Activated naive CD8-positive, alpha-beta T cell (primary cell): ENCODE measurements at regions not wholly inside any gene's neighbourhood (a gene's known extent, or its start where the extent isn't known, plus 50 kb on each side); places are given as distances from the start of the nearest gene placed in this dataset.

ENCODE experiments used
- H3K27ac Mint-ChIP-seq: one replicate; pipeline ENCODE4 v1.8.0; 2021; ENCODE audit warnings: mixed read lengths
- H3K27me3 Mint-ChIP-seq: one replicate; pipeline ENCODE4 v1.8.0; 2021; ENCODE audit warnings: mixed read lengths
- H3K36me3 Mint-ChIP-seq: one replicate; pipeline ENCODE4 v1.8.0; 2021; ENCODE audit warnings: mixed read lengths
- H3K4me1 Mint-ChIP-seq: one replicate; pipeline ENCODE4 v1.8.0; 2021; ENCODE audit warnings: low read depth, mixed read lengths
- H3K4me3 Mint-ChIP-seq: one replicate; pipeline ENCODE4 v1.8.0; 2021; ENCODE audit warnings: mild to moderate bottlenecking, mixed read lengths
- H3K9me3 Mint-ChIP-seq: one replicate; pipeline ENCODE4 v1.8.0; 2021; ENCODE audit warnings: low read depth, mixed read lengths

- Mint-ChIP-seq H3K36me3 (no peaks in the 10 kb centered on the region), H3K4me1 (no peaks in the 10 kb centered on the region), H3K27ac (no peak overlapping the region), H3K9me3 (no peaks in the 10 kb centered on the region), H3K4me3 (no peak overlapping the region), H3K27me3 (peaks cover 9% of the 10 kb centered on the region)
Measured at GRCh38 chr22:47329727-47330650, 567.5 kb downstream of the TBC1D22A start.

DNA sequence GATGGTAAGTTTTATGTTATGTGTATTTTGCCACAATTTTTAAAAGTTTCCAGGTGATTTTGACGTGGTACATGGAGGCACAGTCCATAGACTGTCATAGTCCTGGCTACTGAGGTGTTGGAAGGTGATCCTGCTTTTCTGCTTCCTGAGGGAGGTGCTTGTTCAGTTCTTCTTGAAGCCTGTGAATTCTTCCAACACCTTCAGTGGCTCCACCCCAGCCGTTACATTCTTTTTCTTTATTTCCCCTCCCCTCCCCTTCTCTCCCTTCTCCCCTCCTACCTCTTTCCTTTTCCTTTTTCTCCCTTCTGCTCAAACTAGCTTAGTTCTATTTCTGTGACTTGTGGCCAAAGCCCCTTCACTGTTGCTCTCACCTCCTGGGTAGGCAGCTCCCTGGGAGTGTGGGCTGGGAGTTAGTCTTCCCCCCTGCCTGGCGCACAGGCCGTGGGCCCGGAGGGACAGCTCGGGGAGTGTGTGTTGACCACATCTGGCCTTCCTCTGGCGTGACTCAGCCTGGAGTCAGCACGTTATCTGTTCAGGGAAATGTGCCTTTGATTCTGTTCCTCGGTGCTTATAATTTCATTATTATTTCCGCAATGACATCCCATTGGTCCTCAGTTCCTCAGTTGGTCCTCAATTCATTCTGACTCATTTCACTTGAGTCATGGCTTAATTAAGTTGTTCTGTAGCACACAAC lies 566.2 kb downstream of the TBC1D22A start:
- H3K4me3 Mint-ChIP-seq, result no peak overlapping the region
- H3K27me3 Mint-ChIP-seq, result peaks cover 9% of the 10 kb centered on the region
- no peaks in the 10 kb centered on the region for H3K4me1 Mint-ChIP-seq
- H3K36me3 Mint-ChIP-seq, result no peaks in the 10 kb centered on the region
- H3K9me3 Mint-ChIP-seq, result no peaks in the 10 kb centered on the region
- H3K27ac Mint-ChIP-seq, result no peak overlapping the region

GRCh38 chr22:47327241-47327640 lies 564.8 kb downstream of the TBC1D22A start:
- Mint-ChIP-seq H3K9me3 (no peaks in the 10 kb centered on the region), H3K36me3 (no peaks in the 10 kb centered on the region), H3K27me3 (peaks cover 12% of the 10 kb centered on the region), H3K27ac (no peak overlapping the region), H3K4me1 (no peaks in the 10 kb centered on the region), H3K4me3 (no peak overlapping the region)

DNA sequence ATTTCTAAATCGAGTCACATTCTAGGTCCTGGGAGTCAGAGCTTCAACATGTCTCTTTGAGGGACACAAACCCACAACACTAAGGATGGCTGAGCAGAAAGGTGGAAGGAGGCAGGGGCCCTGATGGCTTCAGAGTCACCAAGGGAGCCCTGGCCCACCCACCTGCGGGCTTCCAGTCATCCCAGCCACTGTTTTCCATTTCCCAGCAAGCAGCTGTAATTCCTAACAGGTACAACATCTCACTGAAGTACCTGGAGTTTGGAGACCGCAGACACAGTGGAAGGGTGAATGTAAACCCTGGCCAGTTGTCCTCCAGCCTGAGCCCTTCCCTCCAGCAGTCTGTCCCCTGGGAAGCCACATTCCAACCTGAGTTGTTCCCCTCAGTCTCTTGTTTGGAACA lies 562.8 kb downstream of the TBC1D22A start:
- H3K4me1 Mint-ChIP-seq, result no peaks in the 10 kb centered on the region
- peaks cover 6% of the 10 kb centered on the region for H3K27me3 Mint-ChIP-seq
- H3K36me3 Mint-ChIP-seq, result no peaks in the 10 kb centered on the region
- no peaks in the 10 kb centered on the region for H3K9me3 Mint-ChIP-seq
- H3K4me3 Mint-ChIP-seq, result no peak overlapping the region
- H3K27ac Mint-ChIP-seq, result no peak overlapping the region

GRCh38 chr22:47324435-47324990 lies 562.1 kb downstream of the TBC1D22A start:
- H3K36me3 Mint-ChIP-seq, result no peaks in the 10 kb centered on the region
- H3K4me1 Mint-ChIP-seq, result no peaks in the 10 kb centered on the region

DNA sequence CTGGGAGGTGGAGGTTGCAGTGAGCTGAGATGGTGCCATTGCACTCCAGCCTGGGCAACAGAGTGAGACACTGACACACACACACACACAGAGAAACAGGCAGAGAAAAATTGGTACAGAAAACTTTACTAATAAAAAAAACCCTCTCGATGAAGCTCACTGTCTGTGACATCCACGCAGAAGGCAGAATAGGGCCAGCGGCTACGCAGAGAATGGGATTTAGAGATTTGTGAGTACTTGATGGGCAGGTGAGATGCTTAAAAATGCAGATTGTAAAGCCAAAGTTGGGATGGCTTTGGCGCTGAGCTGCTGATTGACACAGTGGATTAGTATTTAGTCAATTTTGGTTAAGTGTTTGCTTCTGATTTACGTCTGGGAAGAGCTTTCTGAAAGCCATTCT lies 561.1 kb downstream of the TBC1D22A start:
- Mint-ChIP-seq H3K4me1 (no peaks in the 10 kb centered on the region), H3K4me3 (no peak overlapping the region), H3K9me3 (no peaks in the 10 kb centered on the region), H3K27ac (no peak overlapping the region), H3K36me3 (no peaks in the 10 kb centered on the region), H3K27me3 (peaks cover 8% of the 10 kb centered on the region)

More at GRCh38 chr22:47324435-47324990, 562.1 kb downstream of the TBC1D22A start:
- no peaks in the 10 kb centered on the region for H3K9me3 Mint-ChIP-seq
- no peak overlapping the region for H3K27ac Mint-ChIP-seq
- H3K27me3 Mint-ChIP-seq, result peaks cover 8% of the 10 kb centered on the region
- H3K4me3 Mint-ChIP-seq, result no peak overlapping the region

DNA sequence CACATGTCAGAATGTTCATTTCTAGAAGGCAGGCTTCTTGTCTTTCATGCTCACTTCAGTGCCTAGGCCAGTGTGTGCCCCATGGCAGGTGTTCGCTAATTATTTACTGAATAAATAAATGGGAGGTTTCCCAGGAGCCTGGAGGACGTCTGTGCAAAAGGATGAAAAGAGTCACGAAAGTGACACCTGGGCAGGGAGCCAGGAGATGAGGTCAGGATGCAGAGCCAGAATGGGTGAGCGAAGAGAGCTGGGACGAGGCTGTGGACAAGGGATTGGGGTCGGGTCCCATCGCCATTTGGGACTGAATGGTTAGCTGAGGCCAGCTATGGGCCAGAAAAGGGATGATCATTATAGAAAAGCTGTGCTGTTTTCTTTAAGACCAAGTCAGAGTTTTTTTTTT lies 560.4 kb downstream of the TBC1D22A start:
- H3K4me3 Mint-ChIP-seq, result no peak overlapping the region
- no peaks in the 10 kb centered on the region for H3K4me1 Mint-ChIP-seq
- H3K27ac Mint-ChIP-seq, result no peak overlapping the region
- no peaks in the 10 kb centered on the region for H3K36me3 Mint-ChIP-seq
- no peaks in the 10 kb centered on the region for H3K9me3 Mint-ChIP-seq
- H3K27me3 Mint-ChIP-seq, result peaks cover 8% of the 10 kb centered on the region

DNA sequence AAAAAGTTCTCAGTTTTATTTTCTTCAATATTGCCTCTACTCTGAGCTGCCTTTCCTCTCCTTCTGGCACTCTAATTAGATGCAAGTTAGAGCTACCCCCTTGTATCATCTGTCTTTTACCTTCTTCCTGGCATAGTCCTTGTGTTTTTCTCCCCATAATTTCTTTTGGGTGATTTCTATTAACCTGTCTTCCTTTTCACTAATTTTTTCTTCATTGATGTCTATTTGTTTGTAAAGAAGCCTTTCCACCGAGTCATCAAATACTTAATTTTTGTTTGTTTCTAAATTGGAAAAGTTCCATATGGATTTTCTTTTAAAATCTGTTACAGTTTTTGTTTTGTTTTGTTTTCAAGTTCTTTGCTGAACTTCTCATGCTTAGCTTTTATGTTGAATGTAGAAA lies 558.1 kb downstream of the TBC1D22A start:
- no peaks in the 10 kb centered on the region for H3K4me1 Mint-ChIP-seq
- H3K4me3 Mint-ChIP-seq, result no peak overlapping the region
- no peaks in the 10 kb centered on the region for H3K36me3 Mint-ChIP-seq
- no peaks in the 10 kb centered on the region for H3K9me3 Mint-ChIP-seq
- H3K27ac Mint-ChIP-seq, result no peak overlapping the region
- H3K27me3 Mint-ChIP-seq, result peaks cover 13% of the 10 kb centered on the region

DNA sequence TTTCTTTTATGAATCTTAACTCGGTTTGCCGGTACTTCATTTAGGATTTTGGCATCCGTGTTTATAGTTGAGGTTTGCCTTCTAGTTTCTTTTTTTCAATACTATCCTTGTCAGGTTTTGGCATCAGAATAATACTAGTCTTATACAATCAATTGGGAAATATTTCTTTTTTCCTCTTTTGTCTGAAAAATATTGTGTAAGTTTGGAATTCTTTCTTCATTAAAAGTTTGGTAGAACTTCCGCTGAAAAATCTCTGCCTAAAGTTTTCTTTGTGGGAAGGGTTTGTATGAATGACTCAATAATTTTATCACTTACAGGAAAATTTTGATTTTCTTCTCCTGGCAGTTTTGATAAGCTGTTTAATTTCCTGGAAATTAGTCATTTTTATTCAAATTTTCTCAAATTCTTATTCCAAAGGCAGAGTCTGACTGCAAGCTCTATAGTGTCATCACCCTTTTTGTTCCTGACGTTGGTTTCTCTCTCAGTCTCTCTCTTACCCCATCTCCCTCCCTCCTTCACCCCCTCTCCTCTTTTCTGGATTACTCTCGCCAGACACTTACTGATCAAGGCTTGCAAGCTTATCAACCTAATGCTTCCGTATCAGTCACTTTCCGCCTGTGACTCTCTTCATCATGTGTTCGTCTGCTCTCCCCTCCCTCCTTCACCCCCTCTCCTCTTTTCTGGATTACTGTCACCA lies 555.7 kb downstream of the TBC1D22A start:
- Mint-ChIP-seq H3K4me1 (no peaks in the 10 kb centered on the region), H3K27me3 (peaks cover 14% of the 10 kb centered on the region), H3K9me3 (peaks cover 6% of the 10 kb centered on the region), H3K4me3 (no peak overlapping the region), H3K36me3 (no peaks in the 10 kb centered on the region), H3K27ac (no peak overlapping the region)

GRCh38 chr22:47315862-47316419 lies 553.5 kb downstream of the TBC1D22A start:
- Mint-ChIP-seq H3K27ac (no peak overlapping the region), H3K4me3 (no peak overlapping the region), H3K27me3 (peaks cover 13% of the 10 kb centered on the region), H3K9me3 (peaks cover 12% of the 10 kb centered on the region), H3K36me3 (no peaks in the 10 kb centered on the region), H3K4me1 (no peaks in the 10 kb centered on the region)

GRCh38 chr22:47310601-47311000 lies 548.2 kb downstream of the TBC1D22A start:
- H3K4me1 Mint-ChIP-seq, result no peaks in the 10 kb centered on the region
- H3K9me3 Mint-ChIP-seq, result peaks cover 12% of the 10 kb centered on the region
- H3K27ac Mint-ChIP-seq, result no peak overlapping the region
- H3K27me3 Mint-ChIP-seq, result peaks cover 3% of the 10 kb centered on the region
- H3K4me3 Mint-ChIP-seq, result no peak overlapping the region
- H3K36me3 Mint-ChIP-seq, result no peaks in the 10 kb centered on the region

DNA sequence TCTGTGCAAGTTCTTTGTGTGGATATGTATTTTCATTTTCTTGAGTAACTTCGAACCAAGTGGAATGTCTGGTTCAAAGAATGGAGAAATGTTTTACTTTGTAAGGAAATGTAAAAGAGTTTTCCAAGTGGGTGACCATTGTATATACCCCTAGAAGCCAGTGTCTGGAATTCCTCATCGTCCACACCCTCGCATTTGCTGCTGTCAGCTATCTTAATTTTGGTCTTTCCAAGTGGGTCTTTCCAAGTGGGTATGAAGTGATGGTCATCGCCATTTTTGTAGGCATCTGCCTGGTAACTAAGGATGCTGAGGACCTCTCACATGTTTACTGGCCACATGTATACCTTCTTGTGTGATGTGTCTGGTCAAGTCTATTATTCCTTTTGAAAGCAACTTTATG lies 547.5 kb downstream of the TBC1D22A start:
- Mint-ChIP-seq H3K27me3 (peaks cover 3% of the 10 kb centered on the region), H3K27ac (no peak overlapping the region), H3K36me3 (no peaks in the 10 kb centered on the region), H3K9me3 (peaks cover 11% of the 10 kb centered on the region), H3K4me1 (no peaks in the 10 kb centered on the region), H3K4me3 (no peak overlapping the region)

- H3K4me1 Mint-ChIP-seq, result no peaks in the 10 kb centered on the region
- H3K36me3 Mint-ChIP-seq, result no peaks in the 10 kb centered on the region
- H3K4me3 Mint-ChIP-seq, result no peak overlapping the region
- H3K27me3 Mint-ChIP-seq, result peaks cover 4% of the 10 kb centered on the region
- H3K27ac Mint-ChIP-seq, result no peak overlapping the region
- peaks cover 7% of the 10 kb centered on the region for H3K9me3 Mint-ChIP-seq
Measured at GRCh38 chr22:47309476-47309875, 547.0 kb downstream of the TBC1D22A start.

GRCh38 chr22:47308886-47309285 lies 546.4 kb downstream of the TBC1D22A start:
- Mint-ChIP-seq H3K36me3 (no peaks in the 10 kb centered on the region), H3K27me3 (peaks cover 3% of the 10 kb centered on the region), H3K27ac (no peak overlapping the region), H3K4me1 (no peaks in the 10 kb centered on the region), H3K4me3 (no peak overlapping the region), H3K9me3 (peaks cover 7% of the 10 kb centered on the region)
